H1 (cell line): ENCODE measurements at regions not wholly inside any gene's neighbourhood (a gene's known extent, or its start where the extent isn't known, plus 50 kb on each side); places are given as distances from the start of the nearest gene placed in this dataset.

Experiments used
- CTCF ChIA-PET: fragments of 300-600 bp; sonication (Branson Sonifier 250); formaldehyde crosslinking; loops from one replicate; lab custom pipeline; 2021; ENCODE audit not compliant: partially characterized antibody; lab: Charles Lee
- POLR2A ChIA-PET: fragments of 300-600 bp; sonication (Branson Sonifier 250); formaldehyde crosslinking; loops from one replicate; lab custom pipeline; 2021; ENCODE audit warnings: inconsistent platforms; ENCODE audit not compliant: partially characterized antibody; lab: Charles Lee
- DNase-seq, 2 experiments: peaks; one replicate each; pipeline versions ENCODE4 v3.0.0 to v3.0.0-alpha.2; 2010 to 2022; ENCODE audit warnings: low spot score in 2 of 2, low read depth in 1 of 2, mixed read lengths in 1 of 2
- FAIRE-seq: peaks from 2 replicates; lab custom pipeline; 2011; peaks lifted over from hg19 to GRCh38; lab: Jason Lieb, UNC
- H2AFZ ChIP-seq: 2 replicates; pipeline ENCODE4 v1.8.1; 2012; ENCODE audit warnings: low read length, inconsistent platforms
- H2AK5ac ChIP-seq: 2 replicates; pipeline ENCODE4 v1.6.1; 2013; ENCODE audit warnings: low read depth, low read length
- H2BK120ac ChIP-seq: replicated peaks from 2 replicates; pipeline ENCODE3; 2013; ENCODE audit warnings: low read depth, low read length, inconsistent platforms
- H2BK12ac ChIP-seq: 2 replicates; pipeline ENCODE4 v1.6.1; 2013; ENCODE audit warnings: low read depth, low read length
- H2BK15ac ChIP-seq: 2 replicates; pipeline ENCODE4 v1.6.1; 2013; ENCODE audit warnings: low read length
- H2BK20ac ChIP-seq: 2 replicates; pipeline ENCODE4 v1.6.1; 2013; ENCODE audit warnings: low read length
- H2BK5ac ChIP-seq: 2 replicates; pipeline ENCODE4 v1.6.1; 2013; ENCODE audit warnings: low read depth, low read length
- H3K14ac ChIP-seq: 2 replicates; pipeline ENCODE4 v1.6.1; 2013; ENCODE audit warnings: inconsistent platforms; ENCODE audit not compliant: insufficient read length
- H3K18ac ChIP-seq: 2 replicates; pipeline ENCODE4 v1.6.1; 2013; ENCODE audit warnings: low read length; ENCODE audit errors: extremely low read depth
- H3K23ac ChIP-seq: 2 replicates; pipeline ENCODE4 v1.6.1; 2013; ENCODE audit warnings: inconsistent platforms; ENCODE audit not compliant: insufficient read length
- H3K23me2 ChIP-seq: 2 replicates; pipeline ENCODE4 v1.6.1; 2013; ENCODE audit warnings: low read depth, low read length
- H3K27ac ChIP-seq: 2 replicates; pipeline ENCODE4 v1.6.1; 2011; ENCODE audit warnings: low read depth, low read length, inconsistent platforms
- H3K27me3 ChIP-seq, 4 experiments: replicated peaks in 1 of 4; 1 replicate in 1 of 4; 2 replicates in 3 of 4; pipeline versions ENCODE4 v1.6.1 to v1.8.1; 2011 to 2013; ENCODE audit warnings: low read length in 3 of 4, mild to moderate bottlenecking in 3 of 4, inconsistent platforms in 2 of 4, mixed read lengths in 2 of 4, moderate library complexity in 1 of 4; ENCODE audit not compliant: control insufficient read depth in 3 of 4, insufficient read depth in 3 of 4; ENCODE audit errors: extremely low read depth in 1 of 4
- H3K36me3 ChIP-seq, 4 experiments: 2 replicates each; pipeline versions ENCODE4 v1.6.1 to v1.8.1; 2011 to 2013; ENCODE audit warnings: mild to moderate bottlenecking in 4 of 4, low read length in 3 of 4, moderate library complexity in 2 of 4, control low read depth in 1 of 4, inconsistent platforms in 1 of 4; ENCODE audit not compliant: insufficient read depth in 4 of 4, control insufficient read depth in 2 of 4
- H3K4ac ChIP-seq: replicated peaks from 2 replicates; pipeline ENCODE3; 2013; ENCODE audit warnings: low read length, low read depth, mixed read lengths, inconsistent platforms; ENCODE audit not compliant: insufficient read length
- H3K4me1 ChIP-seq, 4 experiments: replicated peaks in 1 of 4; 1 replicate in 1 of 4; 2 replicates in 3 of 4; pipeline versions ENCODE4 v1.6.1 to v1.8.1; 2011 to 2013; ENCODE audit warnings: low read length in 3 of 4, inconsistent platforms in 2 of 4, mixed read lengths in 1 of 4; ENCODE audit not compliant: insufficient read depth in 4 of 4, control insufficient read depth in 3 of 4
- H3K4me2 ChIP-seq, 2 experiments: 2 replicates each; pipeline versions ENCODE4 v1.6.1 to v1.8.1; 2011 to 2013; ENCODE audit warnings: low read depth in 2 of 2, low read length in 2 of 2, control low read depth in 1 of 2, inconsistent platforms in 1 of 2, mild to moderate bottlenecking in 1 of 2; ENCODE audit not compliant: insufficient read depth in 1 of 2
- H3K4me3 ChIP-seq, 4 experiments: fragments of 200-600, 300-600 bp in 1 of 4; sonication (generic), shearing (Covaris generic), sonication (Bioruptor Twin) in 1 of 4; 2 replicates each; pipeline versions ENCODE4 v1.5.1 to v1.8.1; 2011 to 2016; ENCODE audit warnings: low read length in 4 of 4, low read depth in 3 of 4, control low read depth in 2 of 4, inconsistent platforms in 2 of 4, mild to moderate bottlenecking in 2 of 4, mixed read lengths in 1 of 4, moderate library complexity in 1 of 4; ENCODE audit not compliant: insufficient read depth in 2 of 4; ENCODE audit errors: extremely low read depth in 1 of 4
- H3K56ac ChIP-seq: replicated peaks from 2 replicates; pipeline ENCODE3; 2013; ENCODE audit warnings: low read depth, mild to moderate bottlenecking, mixed read lengths, low read length, inconsistent platforms; ENCODE audit not compliant: insufficient read length
- H3K79me1 ChIP-seq: 2 replicates; pipeline ENCODE4 v1.6.1; 2013; ENCODE audit warnings: low read depth, low read length, control low read depth
- H3K79me2 ChIP-seq, 2 experiments: 2 replicates each; pipeline versions ENCODE4 v1.6.1 to v1.8.1; 2012 to 2013; ENCODE audit warnings: low read length in 2 of 2, mild to moderate bottlenecking in 2 of 2, inconsistent platforms in 1 of 2; ENCODE audit not compliant: insufficient read depth in 2 of 2, control insufficient read depth in 1 of 2
- H3K9ac ChIP-seq, 4 experiments: replicated peaks in 1 of 4; 1 replicate in 1 of 4; 2 replicates in 3 of 4; pipeline versions ENCODE4 v1.6.1 to v1.8.1; 2011 to 2013; ENCODE audit warnings: low read depth in 3 of 4, low read length in 3 of 4, control low read depth in 2 of 4, mild to moderate bottlenecking in 2 of 4, moderate library complexity in 2 of 4, inconsistent platforms in 1 of 4; ENCODE audit errors: extremely low read depth in 1 of 4
- H3K9me3 ChIP-seq, 2 experiments: 2 replicates each; pipeline versions ENCODE4 v1.6.1 to v1.8.1; 2012 to 2013; ENCODE audit warnings: mild to moderate bottlenecking in 2 of 2, moderate library complexity in 2 of 2, control low read depth in 1 of 2, inconsistent platforms in 1 of 2, low read depth in 1 of 2, low read length in 1 of 2, mixed read lengths in 1 of 2; ENCODE audit not compliant: insufficient read depth in 2 of 2
- H4K20me1 ChIP-seq, 2 experiments: replicated peaks in 1 of 2; 2 replicates each; pipeline versions ENCODE3 to v1.8.1; 2011 to 2013; ENCODE audit warnings: inconsistent platforms in 2 of 2, low read length in 2 of 2, mild to moderate bottlenecking in 1 of 2; ENCODE audit not compliant: insufficient read depth in 2 of 2, control insufficient read depth in 1 of 2
- H4K5ac ChIP-seq: 2 replicates; pipeline ENCODE4 v1.6.1; 2013; ENCODE audit warnings: low read length, low read depth, mixed read lengths, inconsistent platforms; ENCODE audit not compliant: insufficient read length
- H4K8ac ChIP-seq: 2 replicates; pipeline ENCODE4 v1.8.0; 2013; ENCODE audit warnings: mild to moderate bottlenecking, moderate library complexity, low read length, inconsistent platforms; ENCODE audit not compliant: insufficient read depth; ENCODE audit errors: extremely low read depth
- H4K91ac ChIP-seq: replicated peaks from 2 replicates; pipeline ENCODE3; 2013; ENCODE audit warnings: low read length, mixed read lengths, inconsistent platforms; ENCODE audit not compliant: insufficient read length
- ATF2 ChIP-seq: IDR thresholded peaks from 2 replicates; pipeline ENCODE4 v1.6.1; 2012; ENCODE audit warnings: low read length, inconsistent platforms
- CEBPB ChIP-seq: IDR thresholded peaks from 2 replicates; pipeline ENCODE4 v1.6.1; 2012; ENCODE audit warnings: low read depth, low read length
- GABPA ChIP-seq: IDR thresholded peaks from 2 replicates; pipeline ENCODE4 v1.6.1; 2011; ENCODE audit warnings: mild to moderate bottlenecking, low read length, moderate library complexity, borderline replicate concordance; ENCODE audit not compliant: insufficient read depth
- HDAC6 ChIP-seq: IDR thresholded peaks from one replicate; pipeline ENCODE4 v1.7.1; 2012; ENCODE audit warnings: low read depth, mild to moderate bottlenecking, inconsistent platforms, low read length, moderate library complexity
- JUN ChIP-seq: IDR thresholded peaks from 2 replicates; pipeline ENCODE4 v1.6.1; 2011; ENCODE audit warnings: low read depth, mild to moderate bottlenecking, improper control_type of control experiment, low read length
- SP4 ChIP-seq: IDR thresholded peaks from 2 replicates; pipeline ENCODE4 v1.6.1; 2012; ENCODE audit warnings: low read length, inconsistent platforms

DNA sequence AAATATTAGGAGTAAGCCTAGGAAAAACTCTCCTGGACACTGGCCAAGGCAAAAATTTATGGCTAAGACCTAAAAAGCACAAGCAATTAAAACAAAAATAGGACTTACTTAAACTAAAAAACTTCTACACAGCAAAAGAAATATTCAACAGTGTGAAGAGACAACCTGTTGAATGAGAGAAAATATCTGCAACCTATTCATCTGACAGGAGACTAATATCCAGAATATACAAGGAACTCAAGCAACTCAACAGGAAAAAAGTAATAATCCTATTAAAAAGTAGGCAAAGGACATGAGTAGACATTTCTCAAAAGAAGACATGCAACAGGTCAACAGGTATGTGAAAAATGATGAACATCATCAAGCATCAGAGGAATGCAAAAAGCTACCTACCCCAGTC, 431.1 kb downstream of the ZEB2 start:
- H3K18ac ChIP-seq, result no peak overlapping the region
- CTCF ChIA-PET, result no interaction called here
- H2AFZ ChIP-seq, result no peak overlapping the region
- H4K8ac ChIP-seq, result no peak overlapping the region
- TF ChIP-seq JUN (no peak), GABPA (no peak), CEBPB (no peak), SP4 (no peak), ATF2 (no peak), HDAC6 (no peak)
- DNase-seq (no peak), FAIRE-seq (no peak)
- no peak overlapping the region for H3K4me3 ChIP-seq
- no peaks in the 10 kb centered on the region for H3K4me1 ChIP-seq
- H3K4me2 ChIP-seq, result no peak overlapping the region
- no peak overlapping the region for H2BK120ac ChIP-seq
- H3K27me3 ChIP-seq, result no peaks in the 10 kb centered on the region
- no peak overlapping the region for H3K23ac ChIP-seq
- no peaks in the 10 kb centered on the region for H4K20me1 ChIP-seq
- H4K5ac ChIP-seq, result no peak overlapping the region
- no peak overlapping the region for H3K4ac ChIP-seq
- no peak overlapping the region for H2AK5ac ChIP-seq
- H4K91ac ChIP-seq, result no peak overlapping the region
- H3K56ac ChIP-seq, result no peak overlapping the region
- 0 out of 4 replicates have a peak, but pooled peaks cover 0 to 3% of the 10 kb centered on the region in 2 experiments for H3K9me3 ChIP-seq
- no peak overlapping the region for H2BK12ac ChIP-seq
- H3K9ac ChIP-seq, result no peak overlapping the region
- no peak overlapping the region for H3K14ac ChIP-seq
- H2BK5ac ChIP-seq, result no peak overlapping the region
- H3K79me2 ChIP-seq, result no peaks in the 10 kb centered on the region
- no peaks in the 10 kb centered on the region for H3K79me1 ChIP-seq
- POLR2A ChIA-PET, result no interaction called here
- no peak overlapping the region for H3K27ac ChIP-seq
- H3K23me2 ChIP-seq, result no peaks in the 10 kb centered on the region
- H2BK15ac ChIP-seq, result no peak overlapping the region
- H2BK20ac ChIP-seq, result no peak overlapping the region
- no peaks in the 10 kb centered on the region for H3K36me3 ChIP-seq
